ENCODE measurements at regions not wholly inside any gene's neighbourhood (a gene's known extent, or its start where the extent isn't known, plus 50 kb on each side); places are given as distances from the start of the nearest gene placed in this dataset.

GRCh38 chr7:153258686-153259085, 499.1 kb downstream of the ACTR3B start:
- no peak overlapping the region for H3K4me3 ChIP-seq (replicated peaks; ENCODE audit: low read depth, low read length)
- TF ChIP-seq CTCF (IDR thresholded peaks at IDR 0.05; ENCODE audit: low read length, missing control alignments): no peak
- DNase-seq (ENCODE audit: low read depth): no peak

- DNase-seq (ENCODE audit: low read depth): no peak
These were observed 516.8 kb downstream of the ACTR3B start for GRCh38 chr7:153276394-153276793.

GRCh38 chr7:153286763-153287162, 527.2 kb downstream of the ACTR3B start:
- DNase-seq (ENCODE audit: low read depth): no peak
- no peak for TF ChIP-seq CTCF (IDR thresholded peaks at IDR 0.05; ENCODE audit: low read length, missing control alignments)
- no peak overlapping the region for H3K4me3 ChIP-seq (replicated peaks; ENCODE audit: low read depth, low read length)

More at GRCh38 chr7:153276394-153276793, 516.8 kb downstream of the ACTR3B start:
- H3K4me3 ChIP-seq (replicated peaks; ENCODE audit: low read depth, low read length): no peak overlapping the region
- no peak for TF ChIP-seq CTCF (IDR thresholded peaks at IDR 0.05; ENCODE audit: low read length, missing control alignments)

- no peak for DNase-seq (ENCODE audit: low read depth)
- no peak for TF ChIP-seq CTCF (IDR thresholded peaks at IDR 0.05; ENCODE audit: low read length, missing control alignments)
- no peak overlapping the region for H3K4me3 ChIP-seq (replicated peaks; ENCODE audit: low read depth, low read length)
These were observed 530.5 kb downstream of the ACTR3B start for GRCh38 chr7:153290066-153290465.

GRCh38 chr7:153297141-153297540, 537.6 kb downstream of the ACTR3B start:
- no peak for DNase-seq (ENCODE audit: low read depth)
- no peak for TF ChIP-seq CTCF (IDR thresholded peaks at IDR 0.05; ENCODE audit: low read length, missing control alignments)
- no peak overlapping the region for H3K4me3 ChIP-seq (replicated peaks; ENCODE audit: low read depth, low read length)

GRCh38 chr7:153301936-153302335, 542.4 kb downstream of the ACTR3B start:
- H3K4me3 ChIP-seq (replicated peaks; ENCODE audit: low read depth, low read length): no peak overlapping the region
- no peak for DNase-seq (ENCODE audit: low read depth)
- no peak for TF ChIP-seq CTCF (IDR thresholded peaks at IDR 0.05; ENCODE audit: low read length, missing control alignments)

- H3K4me3 ChIP-seq (replicated peaks; ENCODE audit: low read depth, low read length): no peak overlapping the region
- no peak for TF ChIP-seq CTCF (IDR thresholded peaks at IDR 0.05; ENCODE audit: low read length, missing control alignments)
- no peak for DNase-seq (ENCODE audit: low read depth)
These were observed 560.5 kb downstream of the ACTR3B start for GRCh38 chr7:153320005-153320404.

Measured in fibroblast of pulmonary artery (primary cell).